Gastroesophageal sphincter (tissue), 3 donors: ENCODE measurements at regions not wholly inside any gene's neighbourhood (a gene's known extent, or its start where the extent isn't known, plus 50 kb on each side); places are given as distances from the start of the nearest gene placed in this dataset.

Experiments used
- EP300 ChIP-seq: sonication (generic); formaldehyde crosslinking; IDR thresholded peaks from one replicate; pipeline ENCODE4 v1.6.1; 2017; ENCODE audit warnings: antibody characterized with exemption, mild to moderate bottlenecking
- POLR2A ChIP-seq, 2 donors: fragments of 450-650 bp; IDR thresholded peaks; one replicate each; pipeline ENCODE4 v1.6.1; 2017; ENCODE audit warnings: antibody characterized with exemption in 2 of 2, mild to moderate bottlenecking in 2 of 2, moderate library complexity in 1 of 2
- POLR2AphosphoS5 ChIP-seq: sonication (generic); formaldehyde crosslinking; IDR thresholded peaks from one replicate; pipeline ENCODE4 v1.6.1; 2017; ENCODE audit warnings: antibody characterized with exemption
- TF ChIP-seq, protein P1 (sequence below), 4 experiments: fragments of 200-600 bp in 2 of 4; fragments of 450-650 bp in 2 of 4; sonication (generic) in 1 of 4; IDR thresholded peaks; one replicate each; pipeline ENCODE4 v1.5.1; 2017 to 2019; ENCODE audit warnings: antibody characterized with exemption in 4 of 4, mild to moderate bottlenecking in 2 of 4, moderate library complexity in 2 of 4

DNA sequence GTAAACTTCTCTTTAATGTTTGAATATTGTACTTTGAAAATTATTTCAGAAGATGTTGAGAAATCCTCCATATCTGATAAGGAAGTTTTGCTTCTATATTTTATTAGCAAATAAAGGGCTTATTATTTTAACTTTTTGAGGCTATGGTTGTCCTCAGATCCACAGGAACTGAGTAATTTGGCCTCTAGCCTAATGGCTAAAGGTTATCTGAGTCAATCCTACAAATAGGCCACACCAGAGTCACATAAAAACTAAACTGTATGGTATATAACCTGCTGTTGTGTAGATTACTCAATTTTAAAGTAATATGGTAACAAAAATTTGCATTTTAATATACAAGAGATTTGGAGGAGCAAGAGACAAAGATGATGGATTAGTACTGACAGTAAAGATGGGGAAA lies 549.2 kb upstream of the GRAMD2B start:
- TF ChIP-seq, protein P1, sequence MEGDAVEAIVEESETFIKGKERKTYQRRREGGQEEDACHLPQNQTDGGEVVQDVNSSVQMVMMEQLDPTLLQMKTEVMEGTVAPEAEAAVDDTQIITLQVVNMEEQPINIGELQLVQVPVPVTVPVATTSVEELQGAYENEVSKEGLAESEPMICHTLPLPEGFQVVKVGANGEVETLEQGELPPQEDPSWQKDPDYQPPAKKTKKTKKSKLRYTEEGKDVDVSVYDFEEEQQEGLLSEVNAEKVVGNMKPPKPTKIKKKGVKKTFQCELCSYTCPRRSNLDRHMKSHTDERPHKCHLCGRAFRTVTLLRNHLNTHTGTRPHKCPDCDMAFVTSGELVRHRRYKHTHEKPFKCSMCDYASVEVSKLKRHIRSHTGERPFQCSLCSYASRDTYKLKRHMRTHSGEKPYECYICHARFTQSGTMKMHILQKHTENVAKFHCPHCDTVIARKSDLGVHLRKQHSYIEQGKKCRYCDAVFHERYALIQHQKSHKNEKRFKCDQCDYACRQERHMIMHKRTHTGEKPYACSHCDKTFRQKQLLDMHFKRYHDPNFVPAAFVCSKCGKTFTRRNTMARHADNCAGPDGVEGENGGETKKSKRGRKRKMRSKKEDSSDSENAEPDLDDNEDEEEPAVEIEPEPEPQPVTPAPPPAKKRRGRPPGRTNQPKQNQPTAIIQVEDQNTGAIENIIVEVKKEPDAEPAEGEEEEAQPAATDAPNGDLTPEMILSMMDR (IDR thresholded peaks at IDR 0.05): no peak
- TF ChIP-seq POLR2A (IDR thresholded peaks at IDR 0.05) (no peak), EP300 (no peak), POLR2AphosphoS5 (no peak)
